IMR-90 (cell line): ENCODE measurements at regions not wholly inside any gene's neighbourhood (a gene's known extent, or its start where the extent isn't known, plus 50 kb on each side); places are given as distances from the start of the nearest gene placed in this dataset.

Experiments used
- ATAC-seq: fragments of 200-7000 bp; cut with Tn5 transposase; 2 replicates; pipeline ENCODE4 v1.9.1; 2020; ENCODE audit warnings: low read depth, mild to moderate bottlenecking, moderate library complexity
- BruUV-seq: library from RNA; stranded (reverse); fragments of 400-500 nt; replicated peaks from 2 replicates; lab custom pipeline; 2021; lab: Mats Ljungman, UMichigan
- CTCF ChIA-PET: fragments of 300-600 bp; formaldehyde crosslinking; extraction: SDS; loops from one replicate; lab custom pipeline; 2021; ENCODE audit warnings: antibody characterized with exemption; lab: Yijun Ruan, JAX
- POLR2A ChIA-PET: fragments of 300-600 bp; sonication (Branson Sonifier 250); formaldehyde crosslinking; loops from one replicate; lab custom pipeline; 2022; ENCODE audit warnings: antibody characterized with exemption; ENCODE audit not compliant: unreplicated experiment; lab: Charles Lee
- DNase-seq: peaks from one replicate; pipeline ENCODE4 v3.0.0; 2013
- H2AFZ ChIP-seq: replicated peaks from 2 replicates; pipeline ENCODE3; 2013; ENCODE audit warnings: low read length, mild to moderate bottlenecking; ENCODE audit not compliant: poor library complexity
- H2AK5ac ChIP-seq: 2 replicates; pipeline ENCODE4 v1.6.1; 2013; ENCODE audit warnings: low read depth, low read length, inconsistent platforms
- H2AK9ac ChIP-seq: replicated peaks from 2 replicates; pipeline ENCODE3; 2013; ENCODE audit warnings: mild to moderate bottlenecking, low read depth, low read length, moderate library complexity; ENCODE audit not compliant: poor library complexity
- H2BK120ac ChIP-seq: 2 replicates; pipeline ENCODE4 v1.6.1; 2013; ENCODE audit warnings: low read depth, low read length, inconsistent platforms
- H2BK15ac ChIP-seq: 3 replicates; pipeline ENCODE4 v1.6.1; 2013; ENCODE audit warnings: low read depth, low read length, inconsistent platforms
- H2BK20ac ChIP-seq: 2 replicates; pipeline ENCODE4 v1.6.1; 2013; ENCODE audit warnings: low read depth, mild to moderate bottlenecking, inconsistent platforms, low read length, moderate library complexity
- H2BK5ac ChIP-seq: 2 replicates; pipeline ENCODE4 v1.6.1; 2013; ENCODE audit warnings: mild to moderate bottlenecking, low read depth, low read length, inconsistent platforms; ENCODE audit not compliant: poor library complexity, severe bottlenecking
- H3K14ac ChIP-seq: replicated peaks from 2 replicates; pipeline ENCODE4 v1.6.1; 2013; ENCODE audit warnings: low read depth, low read length, inconsistent platforms
- H3K18ac ChIP-seq: 2 replicates; pipeline ENCODE4 v1.6.1; 2013; ENCODE audit warnings: low read depth, low read length, control low read depth
- H3K23ac ChIP-seq: 2 replicates; pipeline ENCODE4 v1.6.1; 2013; ENCODE audit warnings: low read depth, low read length, inconsistent platforms
- H3K27ac ChIP-seq: 2 replicates; pipeline ENCODE4 v1.5.1; 2013; ENCODE audit warnings: mild to moderate bottlenecking, control low read depth, low read length; ENCODE audit not compliant: insufficient read depth
- H3K27me3 ChIP-seq: 2 replicates; pipeline ENCODE4 v1.6.1; 2013; ENCODE audit warnings: low read length; ENCODE audit not compliant: control insufficient read depth, insufficient read depth
- H3K36me3 ChIP-seq: 2 replicates; pipeline ENCODE4 v1.6.1; 2013; ENCODE audit warnings: low read length, mixed read lengths; ENCODE audit not compliant: control insufficient read depth, insufficient read depth
- H3K4ac ChIP-seq: 2 replicates; pipeline ENCODE4 v1.6.1; 2013; ENCODE audit warnings: low read depth, low read length, inconsistent platforms
- H3K4me1 ChIP-seq: 2 replicates; pipeline ENCODE4 v1.6.1; 2013; ENCODE audit warnings: low read length, mixed read lengths; ENCODE audit not compliant: control insufficient read depth, insufficient read depth
- H3K4me2 ChIP-seq: 2 replicates; pipeline ENCODE4 v1.6.1; 2013; ENCODE audit warnings: low read depth, mild to moderate bottlenecking, control low read depth, low read length, moderate library complexity
- H3K4me3 ChIP-seq: 2 replicates; pipeline ENCODE4 v1.5.1; 2013; ENCODE audit warnings: low read depth, mild to moderate bottlenecking, control low read depth, low read length, moderate library complexity; ENCODE audit not compliant: insufficient read depth
- H3K56ac ChIP-seq: 2 replicates; pipeline ENCODE4 v1.6.1; 2013; ENCODE audit warnings: low read length, inconsistent platforms; ENCODE audit not compliant: insufficient read depth; ENCODE audit errors: extremely low read depth
- H3K79me1 ChIP-seq, 2 experiments: 2 replicates each; pipeline ENCODE4 v1.6.1; 2013; ENCODE audit warnings: low read length in 2 of 2, inconsistent platforms in 1 of 2, low read depth in 1 of 2
- H3K9ac ChIP-seq: 2 replicates; pipeline ENCODE4 v1.6.1; 2013; ENCODE audit warnings: low read depth, low read length, control low read depth
- H3K9me1 ChIP-seq: 2 replicates; pipeline ENCODE4 v1.6.1; 2013; ENCODE audit warnings: low read length, inconsistent platforms; ENCODE audit not compliant: insufficient read depth
- H3K9me3 ChIP-seq: 2 replicates; pipeline ENCODE4 v1.6.1; 2013; ENCODE audit warnings: low read length; ENCODE audit not compliant: control insufficient read depth, insufficient read depth
- H4K20me1 ChIP-seq: 2 replicates; pipeline ENCODE4 v1.6.1; 2013; ENCODE audit warnings: low read length, inconsistent platforms; ENCODE audit not compliant: insufficient read depth
- H4K5ac ChIP-seq: 2 replicates; pipeline ENCODE4 v1.6.1; 2013; ENCODE audit warnings: mild to moderate bottlenecking, low read depth, low read length, control low read depth
- H4K8ac ChIP-seq, 2 experiments: 2 replicates each; pipeline ENCODE4 v1.6.1; 2013; ENCODE audit warnings: low read depth in 2 of 2, low read length in 2 of 2, control low read depth in 1 of 2, inconsistent platforms in 1 of 2
- H4K91ac ChIP-seq: 2 replicates; pipeline ENCODE4 v1.6.1; 2013; ENCODE audit warnings: low read depth, low read length, inconsistent platforms; ENCODE audit not compliant: insufficient read depth
- BHLHE40 ChIP-seq: fragments of 150-350 bp; IDR thresholded peaks from 2 replicates; pipeline ENCODE4 v1.6.1; 2016; ENCODE audit warnings: mild to moderate bottlenecking, low read depth, low read length
- CEBPB ChIP-seq: IDR thresholded peaks from 2 replicates; pipeline ENCODE4 v1.6.1; 2012; ENCODE audit warnings: low read depth, low read length, improper control_type of control experiment
- CHD1 ChIP-seq: IDR thresholded peaks from 2 replicates; pipeline ENCODE4 v1.6.1; 2012; ENCODE audit warnings: low read depth, low read length, improper control_type of control experiment
- FOS ChIP-seq: fragments of 150-350 bp; IDR thresholded peaks from 2 replicates; pipeline ENCODE4 v1.6.1; 2016; ENCODE audit warnings: low read depth, low read length
- MAFK ChIP-seq: IDR thresholded peaks from 2 replicates; pipeline ENCODE4 v1.6.1; 2012; ENCODE audit warnings: low read depth, low read length, improper control_type of control experiment
- MAZ ChIP-seq: IDR thresholded peaks from 2 replicates; pipeline ENCODE4 v1.6.1; 2012; ENCODE audit warnings: low read depth, mild to moderate bottlenecking, low read length, improper control_type of control experiment, moderate library complexity, borderline replicate concordance
- POLR2A ChIP-seq: IDR thresholded peaks from 2 replicates; pipeline ENCODE4 v1.6.1; 2012; ENCODE audit warnings: mild to moderate bottlenecking, low read depth, low read length
- RAD21 ChIP-seq: IDR thresholded peaks from 2 replicates; pipeline ENCODE4 v1.6.1; 2012; ENCODE audit warnings: low read length, improper control_type of control experiment
- RFX5 ChIP-seq: IDR thresholded peaks from 2 replicates; pipeline ENCODE4 v1.8.0; 2012; ENCODE audit warnings: low read depth, mild to moderate bottlenecking, low read length, moderate library complexity
- SMC3 ChIP-seq: fragments of 150-350 bp; IDR thresholded peaks from 2 replicates; pipeline ENCODE4 v1.6.1; 2016; ENCODE audit warnings: low read depth, mild to moderate bottlenecking, antibody characterized with exemption, low read length, moderate library complexity
- WGBS, 2 experiments: methylation state at CpG; one replicate each; pipeline versions ENCODE4 v1.1.5 to v1.1.7; 2013; ENCODE audit warnings: missing lambda C conversion rate in 2 of 2; ENCODE audit not compliant: insufficient read length in 1 of 2; ENCODE audit errors: extremely low coverage in 2 of 2; 5-methylcytosine and 5-hydroxymethylcytosine counted together
- dilution Hi-C: fragments of 300-500 bp; cut with HindIII; formaldehyde crosslinking; loops from one replicate; pipeline ENCODE4 v1.14.3; 2018; ENCODE audit warnings: low sequenced_read_pairs; ENCODE audit not compliant: unreplicated experiment
- in situ Hi-C: fragments of 300-500 bp; cut with MboI; formaldehyde crosslinking; loops from 3 replicates; pipeline ENCODE4 v1.14.3; 2019; ENCODE audit warnings: low sequenced_read_pairs, inconsistent platforms, mixed read lengths
- intact Hi-C: fragments of 100-400 bp; cut with micrococcal nuclease; formaldehyde crosslinking; loops from 2 replicates; pipeline ENCODE4 v1.10.0; 2022
- TF ChIP-seq, protein P1 (sequence below): fragments of 150-350 bp; IDR thresholded peaks from 2 replicates; pipeline ENCODE4 v1.6.1; 2017; ENCODE audit warnings: mild to moderate bottlenecking, antibody characterized with exemption, low read length, low read depth
- TF ChIP-seq, protein P2 (sequence below): conservative IDR thresholded peaks from 2 replicates; pipeline ENCODE4 v1.5.1; 2012; ENCODE audit warnings: mild to moderate bottlenecking, low read depth, low read length, improper control_type of control experiment
- TF ChIP-seq, protein P3 (sequence below): fragments of 150-350 bp; IDR thresholded peaks from 2 replicates; pipeline ENCODE4 v1.6.1; 2016; ENCODE audit warnings: low read depth, mild to moderate bottlenecking, low read length, moderate library complexity, borderline replicate concordance

DNA sequence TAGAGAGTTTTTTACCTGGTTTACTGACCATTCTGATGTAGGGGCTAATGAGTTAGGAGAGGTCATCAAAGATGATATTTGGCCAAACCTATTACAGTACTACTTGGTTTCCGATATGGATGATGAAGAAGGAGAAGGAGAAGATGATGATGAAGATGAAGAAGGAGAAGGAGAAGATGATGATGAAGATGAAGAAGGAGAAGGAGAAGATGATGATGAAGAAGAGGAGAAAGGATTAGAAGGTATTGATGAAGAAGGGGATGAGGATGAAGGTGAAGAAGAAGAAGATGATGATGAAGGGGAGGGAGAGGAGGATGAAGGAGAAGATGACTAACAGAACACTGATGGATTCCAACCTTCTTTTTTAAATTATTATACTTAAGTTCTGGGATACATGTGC is 196.6 kb downstream of the TMX1 start:
- in situ Hi-C loops (no loop called here), dilution Hi-C loops (no loop called here), intact Hi-C loops (no loop called here)
- no peak overlapping the region for H3K23ac ChIP-seq
- 100% methylated on average over 1 of the region's 1 CpG; no CpG with 5 or more reads in 1 of the 2 experiments for WGBS, 2 experiments
- no peaks in the 10 kb centered on the region for H3K36me3 ChIP-seq
- TF ChIP-seq RAD21 (no peak), BHLHE40 (no peak), MAFK (no peak), FOS (no peak), RFX5 (no peak), SMC3 (no peak), POLR2A (no peak), MAZ (no peak), CHD1 (no peak), CEBPB (no peak)
- TF ChIP-seq, protein P1, sequence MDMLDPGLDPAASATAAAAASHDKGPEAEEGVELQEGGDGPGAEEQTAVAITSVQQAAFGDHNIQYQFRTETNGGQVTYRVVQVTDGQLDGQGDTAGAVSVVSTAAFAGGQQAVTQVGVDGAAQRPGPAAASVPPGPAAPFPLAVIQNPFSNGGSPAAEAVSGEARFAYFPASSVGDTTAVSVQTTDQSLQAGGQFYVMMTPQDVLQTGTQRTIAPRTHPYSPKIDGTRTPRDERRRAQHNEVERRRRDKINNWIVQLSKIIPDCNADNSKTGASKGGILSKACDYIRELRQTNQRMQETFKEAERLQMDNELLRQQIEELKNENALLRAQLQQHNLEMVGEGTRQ = no peak
- TF ChIP-seq, protein P2, sequence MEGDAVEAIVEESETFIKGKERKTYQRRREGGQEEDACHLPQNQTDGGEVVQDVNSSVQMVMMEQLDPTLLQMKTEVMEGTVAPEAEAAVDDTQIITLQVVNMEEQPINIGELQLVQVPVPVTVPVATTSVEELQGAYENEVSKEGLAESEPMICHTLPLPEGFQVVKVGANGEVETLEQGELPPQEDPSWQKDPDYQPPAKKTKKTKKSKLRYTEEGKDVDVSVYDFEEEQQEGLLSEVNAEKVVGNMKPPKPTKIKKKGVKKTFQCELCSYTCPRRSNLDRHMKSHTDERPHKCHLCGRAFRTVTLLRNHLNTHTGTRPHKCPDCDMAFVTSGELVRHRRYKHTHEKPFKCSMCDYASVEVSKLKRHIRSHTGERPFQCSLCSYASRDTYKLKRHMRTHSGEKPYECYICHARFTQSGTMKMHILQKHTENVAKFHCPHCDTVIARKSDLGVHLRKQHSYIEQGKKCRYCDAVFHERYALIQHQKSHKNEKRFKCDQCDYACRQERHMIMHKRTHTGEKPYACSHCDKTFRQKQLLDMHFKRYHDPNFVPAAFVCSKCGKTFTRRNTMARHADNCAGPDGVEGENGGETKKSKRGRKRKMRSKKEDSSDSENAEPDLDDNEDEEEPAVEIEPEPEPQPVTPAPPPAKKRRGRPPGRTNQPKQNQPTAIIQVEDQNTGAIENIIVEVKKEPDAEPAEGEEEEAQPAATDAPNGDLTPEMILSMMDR = no peak
- TF ChIP-seq, protein P3, sequence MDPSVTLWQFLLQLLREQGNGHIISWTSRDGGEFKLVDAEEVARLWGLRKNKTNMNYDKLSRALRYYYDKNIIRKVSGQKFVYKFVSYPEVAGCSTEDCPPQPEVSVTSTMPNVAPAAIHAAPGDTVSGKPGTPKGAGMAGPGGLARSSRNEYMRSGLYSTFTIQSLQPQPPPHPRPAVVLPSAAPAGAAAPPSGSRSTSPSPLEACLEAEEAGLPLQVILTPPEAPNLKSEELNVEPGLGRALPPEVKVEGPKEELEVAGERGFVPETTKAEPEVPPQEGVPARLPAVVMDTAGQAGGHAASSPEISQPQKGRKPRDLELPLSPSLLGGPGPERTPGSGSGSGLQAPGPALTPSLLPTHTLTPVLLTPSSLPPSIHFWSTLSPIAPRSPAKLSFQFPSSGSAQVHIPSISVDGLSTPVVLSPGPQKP = no peak
- no peak overlapping the region for H3K14ac ChIP-seq
- no peak overlapping the region for H3K18ac ChIP-seq
- no peak overlapping the region for H3K9ac ChIP-seq
- no peak overlapping the region for H2AK5ac ChIP-seq
- H2BK20ac ChIP-seq = no peak overlapping the region
- H2BK15ac ChIP-seq = no peak overlapping the region
- ChIA-PET CTCF (no interaction called here), POLR2A (no interaction called here)
- H3K4ac ChIP-seq = no peak overlapping the region
- no peaks in the 10 kb centered on the region for H3K9me3 ChIP-seq
- H4K91ac ChIP-seq = no peak overlapping the region
- no peak overlapping the region for H3K4me2 ChIP-seq
- no peak overlapping the region for H4K5ac ChIP-seq
- no peaks in the 10 kb centered on the region for H3K79me1 ChIP-seq
- H3K27me3 ChIP-seq = no peaks in the 10 kb centered on the region
- no peak overlapping the region for H3K4me3 ChIP-seq
- H2BK120ac ChIP-seq = no peak overlapping the region
- no peak overlapping the region for H2AFZ ChIP-seq
- H2AK9ac ChIP-seq = no peak overlapping the region
- no TSS peak for BruUV-seq
- peaks cover 4% of the 10 kb centered on the region for H3K4me1 ChIP-seq
- H2BK5ac ChIP-seq = no peak overlapping the region
- 0 out of 2 replicates have a peak, but pooled peaks cover 3% of the 10 kb centered on the region for H3K9me1 ChIP-seq
- DNase-seq (no peak), ATAC-seq (no peak)
- no peak overlapping the region for H3K56ac ChIP-seq
- H3K27ac ChIP-seq = no peak overlapping the region
- H4K8ac ChIP-seq = no peak overlapping the region
- no peaks in the 10 kb centered on the region for H4K20me1 ChIP-seq
